ENCODE measurements at regions not wholly inside any gene's neighbourhood (a gene's known extent, or its start where the extent isn't known, plus 50 kb on each side); places are given as distances from the start of the nearest gene placed in this dataset.

- Histone ChIP-seq H3K4me3 (no peak overlapping the region), H3K9me3 (no peaks in the 10 kb centered on the region), H3K27me3 (no peaks in the 10 kb centered on the region), H3K4me1 (no peaks in the 10 kb centered on the region), H3K36me3 (no peaks in the 10 kb centered on the region), H3K27ac (no peak overlapping the region)
- TF ChIP-seq, protein P1, sequence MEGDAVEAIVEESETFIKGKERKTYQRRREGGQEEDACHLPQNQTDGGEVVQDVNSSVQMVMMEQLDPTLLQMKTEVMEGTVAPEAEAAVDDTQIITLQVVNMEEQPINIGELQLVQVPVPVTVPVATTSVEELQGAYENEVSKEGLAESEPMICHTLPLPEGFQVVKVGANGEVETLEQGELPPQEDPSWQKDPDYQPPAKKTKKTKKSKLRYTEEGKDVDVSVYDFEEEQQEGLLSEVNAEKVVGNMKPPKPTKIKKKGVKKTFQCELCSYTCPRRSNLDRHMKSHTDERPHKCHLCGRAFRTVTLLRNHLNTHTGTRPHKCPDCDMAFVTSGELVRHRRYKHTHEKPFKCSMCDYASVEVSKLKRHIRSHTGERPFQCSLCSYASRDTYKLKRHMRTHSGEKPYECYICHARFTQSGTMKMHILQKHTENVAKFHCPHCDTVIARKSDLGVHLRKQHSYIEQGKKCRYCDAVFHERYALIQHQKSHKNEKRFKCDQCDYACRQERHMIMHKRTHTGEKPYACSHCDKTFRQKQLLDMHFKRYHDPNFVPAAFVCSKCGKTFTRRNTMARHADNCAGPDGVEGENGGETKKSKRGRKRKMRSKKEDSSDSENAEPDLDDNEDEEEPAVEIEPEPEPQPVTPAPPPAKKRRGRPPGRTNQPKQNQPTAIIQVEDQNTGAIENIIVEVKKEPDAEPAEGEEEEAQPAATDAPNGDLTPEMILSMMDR (IDR thresholded peaks at IDR 0.05): no peak
- ATAC-seq (peak in 1 of 4 donors; percentile 34), FAIRE-seq (no peak), DNase-seq (no peak)
- intact Hi-C loops (cut with DNase I): no loop called here
- 46 to 47% methylated on average over 3 of the region's 3 CpGs for WGBS, 2 donors
Measured at GRCh38 chrX:9279234-9279544, 185.7 kb upstream of the TBL1X start.

- intact Hi-C loops (cut with DNase I): no loop called here
- Histone ChIP-seq H3K36me3 (no peaks in the 10 kb centered on the region), H3K27me3 (no peaks in the 10 kb centered on the region), H3K4me1 (no peaks in the 10 kb centered on the region), H3K9me3 (no peaks in the 10 kb centered on the region), H3K4me3 (no peak overlapping the region), H3K27ac (no peak overlapping the region)
- FAIRE-seq: no peak
- WGBS, 2 donors: 86 to 93% methylated on average over 6 of the region's 6 CpGs
- ATAC-seq: no peak
- TF ChIP-seq, protein P1 (IDR thresholded peaks at IDR 0.05): no peak
- no peak for DNase-seq
Measured at GRCh38 chrX:9280831-9281230, 184.0 kb upstream of the TBL1X start.

GRCh38 chrX:9282325-9282724 lies 182.5 kb upstream of the TBL1X start:
- no peak overlapping the region for H3K27ac ChIP-seq
- no peaks in the 10 kb centered on the region for H3K9me3 ChIP-seq
- H3K36me3 ChIP-seq: no peaks in the 10 kb centered on the region
- 63 to 77% methylated on average over 2 of the region's 2 CpGs for WGBS, 2 donors
- H3K27me3 ChIP-seq: no peaks in the 10 kb centered on the region
- TF ChIP-seq, protein P1 (IDR thresholded peaks at IDR 0.05): no peak
- H3K4me1 ChIP-seq: no peaks in the 10 kb centered on the region
- peak in 1 of 4 donors; percentile 50 for ATAC-seq
- no peak for DNase-seq
- intact Hi-C loops (cut with DNase I): no loop called here
- FAIRE-seq: no peak
- H3K4me3 ChIP-seq: no peak overlapping the region

GRCh38 chrX:9285342-9285771 lies 179.5 kb upstream of the TBL1X start:
- TF ChIP-seq, protein P1 (IDR thresholded peaks at IDR 0.05): no peak
- intact Hi-C loops (cut with DNase I): no loop called here
- no peak for FAIRE-seq

GRCh38 chrX:9286234-9286633 lies 178.6 kb upstream of the TBL1X start:
- intact Hi-C loops (cut with DNase I): no loop called here
- DNase-seq (no peak), FAIRE-seq (no peak), ATAC-seq (peak in 2 of 4 donors; percentile 47 to 49)
- WGBS, 2 donors: 63 to 69% methylated on average over 3 of the region's 3 CpGs
- no peaks in the 10 kb centered on the region for H3K36me3 ChIP-seq
- TF ChIP-seq, protein P1 (IDR thresholded peaks at IDR 0.05): no peak
- H3K4me1 ChIP-seq: no peaks in the 10 kb centered on the region
- H3K27me3 ChIP-seq: no peaks in the 10 kb centered on the region
- no peak overlapping the region for H3K27ac ChIP-seq
- H3K9me3 ChIP-seq: no peaks in the 10 kb centered on the region
- no peak overlapping the region for H3K4me3 ChIP-seq

More at GRCh38 chrX:9285342-9285771, 179.5 kb upstream of the TBL1X start:
- Histone ChIP-seq H3K4me3 (no peak overlapping the region), H3K9me3 (no peaks in the 10 kb centered on the region), H3K27me3 (no peaks in the 10 kb centered on the region), H3K36me3 (no peaks in the 10 kb centered on the region), H3K27ac (no peak overlapping the region), H3K4me1 (no peaks in the 10 kb centered on the region)
- DNase-seq (no peak), ATAC-seq (no peak)
- WGBS, 2 donors: 66 to 74% methylated on average over 7 of the region's 7 CpGs
